ENCODE measurements at regions not wholly inside any gene's neighbourhood (a gene's known extent, or its start where the extent isn't known, plus 50 kb on each side); places are given as distances from the start of the nearest gene placed in this dataset.

- ATAC-seq (ENCODE audit: low FRiP score) (no peak), DNase-seq (ENCODE audit: low spot score) (no peak)
- no peak for TF ChIP-seq CTCF (IDR thresholded peaks at IDR 0.05)
Measured at GRCh38 chr1:74818241-74818640, 85.3 kb downstream of the TYW3 start.

- ATAC-seq (ENCODE audit: low FRiP score) (no peak), DNase-seq (ENCODE audit: low spot score) (no peak)
- TF ChIP-seq CTCF (IDR thresholded peaks at IDR 0.05): no peak
Measured at GRCh38 chr1:74818661-74819456, 85.9 kb downstream of the TYW3 start.

GRCh38 chr1:74822851-74823401 is 90.0 kb downstream of the TYW3 start:
- no peak for ATAC-seq (ENCODE audit: low FRiP score)
- no peak for DNase-seq (ENCODE audit: low spot score)
- TF ChIP-seq CTCF (IDR thresholded peaks at IDR 0.05): no peak

- ATAC-seq (ENCODE audit: low FRiP score) (no peak), DNase-seq (ENCODE audit: low spot score) (no peak)
- TF ChIP-seq CTCF (IDR thresholded peaks at IDR 0.05): no peak
Measured at GRCh38 chr1:74824497-74825107, 91.7 kb downstream of the TYW3 start.

GRCh38 chr1:74830766-74831165 is 97.8 kb downstream of the TYW3 start:
- no peak for DNase-seq (ENCODE audit: low spot score)
- no peak for ATAC-seq (ENCODE audit: low FRiP score)
- TF ChIP-seq CTCF (IDR thresholded peaks at IDR 0.05): no peak

GRCh38 chr1:74834261-74834660 is 101.3 kb downstream of the TYW3 start:
- DNase-seq (ENCODE audit: low spot score) (no peak), ATAC-seq (ENCODE audit: low FRiP score) (no peak)
- TF ChIP-seq CTCF (IDR thresholded peaks at IDR 0.05): no peak

Measured in omental fat pad (tissue), 3 donors.